Muscle layer of duodenum (tissue), 2 donors: ENCODE measurements at regions not wholly inside any gene's neighbourhood (a gene's known extent, or its start where the extent isn't known, plus 50 kb on each side); places are given as distances from the start of the nearest gene placed in this dataset.

Experiments
- H3K27ac ChIP-seq: one replicate; pipeline ENCODE4 v1.7.0; 2013; ENCODE audit warnings: mild to moderate bottlenecking, low read length
- H3K27me3 ChIP-seq: one replicate; pipeline ENCODE4 v1.7.0; 2013; ENCODE audit warnings: low read depth, mild to moderate bottlenecking, control low read depth, low read length
- H3K36me3 ChIP-seq, 2 donors: one replicate each; pipeline ENCODE4 v1.7.0; 2013; ENCODE audit warnings: low read length in 2 of 2, control low read depth in 1 of 2, mild to moderate bottlenecking in 1 of 2; ENCODE audit not compliant: insufficient read depth in 2 of 2, control insufficient read depth in 1 of 2
- H3K4me1 ChIP-seq, 2 donors: one replicate each; pipeline ENCODE4 v1.7.0; 2013; ENCODE audit warnings: low read length in 2 of 2, mild to moderate bottlenecking in 2 of 2, control low read depth in 1 of 2, moderate library complexity in 1 of 2; ENCODE audit not compliant: insufficient read depth in 2 of 2, control insufficient read depth in 1 of 2
- H3K4me3 ChIP-seq, 2 donors: one replicate each; pipeline ENCODE4 v1.7.0; 2013; ENCODE audit warnings: low read length in 2 of 2, low read depth in 1 of 2, mild to moderate bottlenecking in 1 of 2
- H3K9me3 ChIP-seq, 2 donors: one replicate each; pipeline ENCODE4 v1.7.0; 2013; ENCODE audit warnings: low read length in 2 of 2, control low read depth in 1 of 2, mild to moderate bottlenecking in 1 of 2; ENCODE audit not compliant: control insufficient read depth in 1 of 2
- donor health status: healthy.

DNA sequence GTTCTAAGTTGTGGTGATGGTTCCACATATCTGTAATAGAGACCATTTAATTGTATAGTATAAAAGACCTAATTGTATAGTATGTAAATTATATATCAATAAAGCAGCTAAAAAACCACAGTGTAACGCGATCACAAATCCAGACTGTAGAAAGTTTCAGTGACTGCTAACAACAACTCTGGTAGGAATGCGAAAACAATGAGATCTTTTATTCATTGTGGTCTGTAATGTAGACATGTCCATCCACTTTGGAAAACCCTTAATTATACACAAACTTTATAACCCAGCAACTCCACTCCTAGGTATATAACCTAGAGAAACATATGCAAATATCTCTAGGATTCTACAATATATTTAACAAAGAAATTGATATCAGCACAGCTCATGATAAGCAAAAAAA, 549.5 kb downstream of the SLITRK1 start:
- H3K27ac ChIP-seq: no peak overlapping the region
- no peak overlapping the region for H3K4me3 ChIP-seq
- H3K36me3 ChIP-seq: no peaks in the 10 kb centered on the region
- no peaks in the 10 kb centered on the region for H3K9me3 ChIP-seq
- H3K4me1 ChIP-seq: no peaks in the 10 kb centered on the region
- no peaks in the 10 kb centered on the region for H3K27me3 ChIP-seq

DNA sequence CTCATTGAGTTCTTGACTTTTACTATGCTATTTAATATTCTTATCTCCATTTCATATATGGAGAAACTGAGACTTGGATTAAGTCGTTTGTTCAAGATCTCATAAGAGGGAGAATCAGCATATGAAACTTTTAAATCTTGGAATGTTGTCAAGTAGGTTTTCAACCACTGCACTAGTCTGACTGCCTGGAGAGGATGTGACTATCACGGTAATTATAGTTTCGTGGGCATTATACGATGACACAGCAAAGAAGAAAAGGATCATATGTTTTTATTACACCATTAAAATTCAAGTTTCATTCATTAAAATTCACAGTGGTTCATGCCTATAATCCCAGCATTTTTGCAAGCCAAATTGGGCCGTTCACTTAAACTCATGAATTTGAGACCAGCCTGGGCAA, 555.2 kb downstream of the SLITRK1 start:
- H3K27me3 ChIP-seq: no peaks in the 10 kb centered on the region
- no peak overlapping the region for H3K27ac ChIP-seq
- H3K36me3 ChIP-seq: no peaks in the 10 kb centered on the region
- H3K4me1 ChIP-seq: no peaks in the 10 kb centered on the region
- no peaks in the 10 kb centered on the region for H3K9me3 ChIP-seq
- H3K4me3 ChIP-seq: no peak overlapping the region

- Histone ChIP-seq H3K36me3 (no peaks in the 10 kb centered on the region), H3K27me3 (no peaks in the 10 kb centered on the region), H3K4me1 (no peaks in the 10 kb centered on the region), H3K4me3 (no peak overlapping the region), H3K27ac (no peak overlapping the region), H3K9me3 (no peaks in the 10 kb centered on the region)
These were observed 557.0 kb downstream of the SLITRK1 start for GRCh38 chr13:83325125-83325853.

GRCh38 chr13:83311886-83312577, 570.2 kb downstream of the SLITRK1 start:
- H3K4me3 ChIP-seq: no peak overlapping the region
- no peak overlapping the region for H3K27ac ChIP-seq
- H3K4me1 ChIP-seq: no peaks in the 10 kb centered on the region
- no peaks in the 10 kb centered on the region for H3K9me3 ChIP-seq
- H3K36me3 ChIP-seq: no peaks in the 10 kb centered on the region
- H3K27me3 ChIP-seq: no peaks in the 10 kb centered on the region

DNA sequence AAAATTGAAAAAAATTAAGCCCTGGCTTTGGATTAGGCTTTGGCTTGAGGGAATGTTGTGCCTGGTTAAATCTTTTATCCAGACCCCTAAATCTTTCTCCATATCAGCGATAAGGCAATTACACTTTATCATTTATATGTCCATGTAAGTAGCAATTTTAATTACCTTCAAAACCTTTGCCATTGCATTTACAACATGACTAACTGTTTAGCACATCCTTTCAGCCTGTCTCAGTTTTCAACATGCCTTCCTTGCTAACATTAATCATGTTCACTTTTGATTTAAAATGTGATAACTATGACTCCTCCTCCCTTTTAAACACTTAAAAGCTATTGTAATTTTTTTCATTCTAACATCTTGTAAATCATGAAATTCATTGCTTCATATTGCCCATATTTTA, 583.7 kb downstream of the SLITRK1 start:
- Histone ChIP-seq H3K36me3 (no peaks in the 10 kb centered on the region), H3K27me3 (no peaks in the 10 kb centered on the region), H3K27ac (no peak overlapping the region), H3K9me3 (no peaks in the 10 kb centered on the region), H3K4me3 (no peak overlapping the region), H3K4me1 (no peaks in the 10 kb centered on the region)

- H3K27me3 ChIP-seq: no peaks in the 10 kb centered on the region
- H3K4me3 ChIP-seq: no peak overlapping the region
- H3K9me3 ChIP-seq: no peaks in the 10 kb centered on the region
- no peaks in the 10 kb centered on the region for H3K4me1 ChIP-seq
- no peaks in the 10 kb centered on the region for H3K36me3 ChIP-seq
- no peak overlapping the region for H3K27ac ChIP-seq
These were observed 584.5 kb downstream of the SLITRK1 start for GRCh38 chr13:83297586-83298290.

DNA sequence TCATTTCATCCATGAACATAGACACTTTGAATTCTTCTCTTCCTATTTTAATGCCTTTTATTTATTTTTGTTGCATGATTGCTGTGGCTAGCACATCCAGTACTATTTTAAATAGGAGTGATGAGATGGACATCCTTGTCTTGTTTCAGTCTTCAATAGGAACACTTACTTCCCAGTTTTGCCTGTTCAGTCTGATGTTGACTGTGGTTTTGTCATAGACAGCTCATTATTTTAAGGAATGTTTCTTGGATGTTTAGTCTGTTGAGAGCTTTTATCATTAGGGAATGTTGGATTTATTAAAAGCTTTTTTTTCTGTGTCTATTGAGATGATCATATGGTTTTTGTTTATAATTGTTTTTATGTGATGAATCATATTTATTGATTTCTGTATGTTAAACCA, 586.6 kb downstream of the SLITRK1 start:
- Histone ChIP-seq H3K4me3 (no peak overlapping the region), H3K27me3 (no peaks in the 10 kb centered on the region), H3K27ac (no peak overlapping the region), H3K9me3 (no peaks in the 10 kb centered on the region), H3K36me3 (no peaks in the 10 kb centered on the region), H3K4me1 (no peaks in the 10 kb centered on the region)

DNA sequence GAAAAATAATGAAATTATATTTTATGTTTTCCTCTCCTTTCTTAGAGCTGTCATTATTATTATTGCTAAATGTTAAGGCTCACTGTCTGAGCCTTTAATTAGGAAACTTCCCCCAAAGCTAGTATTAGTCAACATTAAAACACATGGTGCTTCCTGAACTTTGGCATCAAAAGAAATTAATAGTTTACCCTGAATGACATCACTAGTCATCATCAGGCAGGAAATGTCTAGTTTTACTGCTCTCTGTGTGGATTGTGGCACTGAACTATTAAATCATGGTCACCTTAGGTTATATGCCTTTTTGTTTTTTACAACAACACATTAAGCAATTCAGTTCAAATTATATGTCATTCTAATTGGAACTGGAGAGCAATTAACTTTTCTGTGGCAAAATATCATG, 595.5 kb downstream of the SLITRK1 start:
- Histone ChIP-seq H3K27ac (no peak overlapping the region), H3K36me3 (no peaks in the 10 kb centered on the region), H3K9me3 (no peaks in the 10 kb centered on the region), H3K4me3 (no peak overlapping the region), H3K27me3 (no peaks in the 10 kb centered on the region), H3K4me1 (peaks cover 0 to 4% of the 10 kb centered on the region in 2 donors)

GRCh38 chr13:83281654-83282053, 600.6 kb downstream of the SLITRK1 start:
- H3K27me3 ChIP-seq: no peaks in the 10 kb centered on the region
- H3K4me1 ChIP-seq: peaks cover 0 to 5% of the 10 kb centered on the region in 2 donors
- H3K36me3 ChIP-seq: no peaks in the 10 kb centered on the region
- no peaks in the 10 kb centered on the region for H3K9me3 ChIP-seq
- no peak overlapping the region for H3K27ac ChIP-seq
- H3K4me3 ChIP-seq: no peak overlapping the region

DNA sequence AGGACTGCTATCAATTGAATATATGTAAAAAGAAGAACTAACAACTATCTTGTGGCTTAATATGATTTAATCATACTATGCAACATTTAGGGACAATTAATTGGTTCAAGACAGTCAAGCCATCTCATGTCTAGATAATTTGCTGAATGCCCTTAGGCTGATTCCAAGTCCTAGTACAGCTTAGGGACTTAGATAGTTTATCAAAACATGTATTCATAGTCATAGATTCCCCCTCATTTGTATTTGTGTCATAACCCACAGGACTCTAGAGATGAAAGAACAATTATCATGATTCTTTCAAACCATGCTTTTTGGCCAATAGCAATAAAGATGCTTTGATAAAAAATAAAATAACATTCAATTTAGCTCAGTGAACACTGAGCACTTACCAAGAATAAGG, 607.6 kb downstream of the SLITRK1 start:
- Histone ChIP-seq H3K27ac (no peak overlapping the region), H3K9me3 (no peaks in the 10 kb centered on the region), H3K4me3 (no peak overlapping the region), H3K4me1 (no peaks in the 10 kb centered on the region), H3K36me3 (no peaks in the 10 kb centered on the region), H3K27me3 (no peaks in the 10 kb centered on the region)

- Histone ChIP-seq H3K4me1 (no peaks in the 10 kb centered on the region), H3K27ac (no peak overlapping the region), H3K27me3 (no peaks in the 10 kb centered on the region), H3K4me3 (no peak overlapping the region), H3K9me3 (no peaks in the 10 kb centered on the region), H3K36me3 (no peaks in the 10 kb centered on the region)
These were observed 609.5 kb downstream of the SLITRK1 start for GRCh38 chr13:83272652-83273240.
